KMS-11 (cell line): ENCODE measurements at regions not wholly inside any gene's neighbourhood (a gene's known extent, or its start where the extent isn't known, plus 50 kb on each side); places are given as distances from the start of the nearest gene placed in this dataset.

ENCODE experiments used
- H2AFZ ChIP-seq: fragments of 200-600 bp; sonication (generic); 2 replicates; pipeline ENCODE4 v1.6.1; 2016; ENCODE audit warnings: antibody characterized with exemption, mixed run types, low read depth
- H3K27ac ChIP-seq: fragments of 200-600 bp; sonication (generic); 2 replicates; pipeline ENCODE4 v1.6.1; 2016; ENCODE audit warnings: mild to moderate bottlenecking, mixed run types
- H3K27me3 ChIP-seq: fragments of 200-600 bp; sonication (generic); 2 replicates; pipeline ENCODE4 v1.6.1; 2017; ENCODE audit warnings: mild to moderate bottlenecking, low read depth, mixed run types, moderate library complexity; ENCODE audit not compliant: insufficient read depth
- H3K36me3 ChIP-seq: fragments of 200-600 bp; sonication (generic); 2 replicates; pipeline ENCODE4 v1.6.1; 2017; ENCODE audit warnings: mild to moderate bottlenecking, mixed run types; ENCODE audit not compliant: insufficient read depth
- H3K4me1 ChIP-seq: fragments of 200-600 bp; sonication (generic); 2 replicates; pipeline ENCODE4 v1.6.1; 2016; ENCODE audit warnings: mild to moderate bottlenecking, low read depth, mixed run types; ENCODE audit not compliant: poor library complexity, severe bottlenecking
- H3K4me2 ChIP-seq: fragments of 200-600 bp; sonication (generic); 2 replicates; pipeline ENCODE4 v1.7.0; 2016; ENCODE audit warnings: mild to moderate bottlenecking, mixed run types
- H3K4me3 ChIP-seq: fragments of 200-600 bp; sonication (generic); IDR thresholded peaks from 2 replicates; pipeline ENCODE4 v1.6.1; 2017; ENCODE audit warnings: low read depth, low read length, mixed read lengths; ENCODE audit not compliant: insufficient read depth
- H3K79me2 ChIP-seq: fragments of 200-600 bp; sonication (generic); 2 replicates; pipeline ENCODE4 v1.6.1; 2016; ENCODE audit warnings: low read depth, mixed run types; ENCODE audit not compliant: insufficient read depth
- H3K9ac ChIP-seq: fragments of 200-600 bp; sonication (generic); 2 replicates; pipeline ENCODE4 v1.6.1; 2016; ENCODE audit warnings: mild to moderate bottlenecking, mixed run types
- H4K20me1 ChIP-seq: fragments of 200-600 bp; sonication (generic); 2 replicates; pipeline ENCODE4 v1.6.1; 2016; ENCODE audit warnings: mild to moderate bottlenecking, mixed run types; ENCODE audit not compliant: insufficient read depth
- CTCF ChIP-seq: fragments of 200-600 bp; sonication (generic); conservative IDR thresholded peaks from 2 replicates; pipeline ENCODE4 v1.6.1; 2017; ENCODE audit warnings: low read depth, mild to moderate bottlenecking, antibody characterized with exemption, low read length, moderate library complexity, mixed read lengths

DNA sequence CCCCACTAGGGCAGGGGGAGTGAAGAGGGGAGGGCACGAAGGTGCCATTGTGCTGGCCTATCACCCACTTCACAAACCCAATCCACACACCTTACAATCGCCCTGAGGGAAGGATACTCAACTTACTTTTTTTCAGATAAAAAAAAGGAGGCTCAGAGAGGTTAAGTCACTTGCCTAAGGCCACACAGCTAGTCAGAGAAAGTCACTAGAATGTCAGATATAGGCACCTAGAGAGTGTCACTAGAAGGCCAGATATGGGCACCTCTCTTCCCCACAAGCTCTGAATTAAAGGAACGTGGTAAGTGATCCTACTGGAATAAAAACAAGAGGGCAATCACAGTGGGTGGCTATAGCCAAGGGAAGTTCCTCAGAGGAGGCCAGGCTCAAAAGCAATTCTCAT lies 204.5 kb upstream of the ASIC2 start:
- Histone ChIP-seq H3K36me3 (no peaks in the 10 kb centered on the region), H4K20me1 (no peaks in the 10 kb centered on the region), H3K4me1 (no peaks in the 10 kb centered on the region), H3K79me2 (no peaks in the 10 kb centered on the region), H2AFZ (no peak overlapping the region), H3K4me3 (no peak overlapping the region), H3K9ac (no peak overlapping the region), H3K4me2 (no peak overlapping the region), H3K27me3 (no peaks in the 10 kb centered on the region), H3K27ac (no peak overlapping the region)
- no peak for TF ChIP-seq CTCF

DNA sequence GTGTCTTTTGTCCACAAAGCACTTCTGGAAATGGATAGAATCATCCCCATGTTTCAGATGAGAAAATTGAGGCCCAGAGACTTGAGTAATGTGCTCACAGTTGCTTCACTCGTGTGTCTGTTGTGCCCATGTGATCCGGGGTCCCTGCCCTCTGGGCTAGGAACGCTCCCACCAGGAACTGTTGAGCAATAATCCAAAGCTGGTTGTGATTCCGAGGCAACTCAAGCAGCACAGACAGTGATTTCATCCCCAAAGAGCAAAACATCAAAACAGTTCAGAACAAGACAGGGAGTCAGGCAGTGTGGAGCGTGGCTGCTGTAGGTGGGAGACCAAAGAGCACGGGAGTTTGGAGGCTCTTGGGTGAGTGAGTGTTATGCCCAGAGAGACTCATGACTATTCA lies 205.0 kb upstream of the ASIC2 start:
- H3K36me3 ChIP-seq, result no peaks in the 10 kb centered on the region
- TF ChIP-seq CTCF, result no peak

DNA sequence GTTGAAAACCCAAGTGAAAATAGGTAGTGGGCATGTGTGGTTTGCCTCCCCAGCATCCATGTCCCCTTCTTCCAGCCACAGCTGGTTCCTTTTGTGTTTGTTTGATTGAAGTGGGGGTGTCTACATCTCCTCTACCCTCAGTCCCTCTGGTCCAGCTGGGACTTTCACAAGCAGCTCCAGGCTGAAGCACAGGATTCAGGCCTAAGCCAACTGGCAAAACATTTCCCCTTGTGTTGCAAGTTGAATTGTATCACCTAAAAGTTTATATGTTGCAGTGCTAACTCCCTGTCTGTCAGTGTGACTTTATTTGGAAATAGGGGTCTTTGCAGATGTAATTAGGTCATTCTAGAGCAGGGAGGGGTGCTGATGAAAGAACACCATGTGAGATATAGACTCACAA lies 205.9 kb upstream of the ASIC2 start:
- H3K36me3 ChIP-seq, result no peaks in the 10 kb centered on the region
- no peak overlapping the region for H2AFZ ChIP-seq
- no peaks in the 10 kb centered on the region for H4K20me1 ChIP-seq
- no peak overlapping the region for H3K4me3 ChIP-seq
- TF ChIP-seq CTCF, result no peak
- no peak overlapping the region for H3K4me2 ChIP-seq
- H3K4me1 ChIP-seq, result no peaks in the 10 kb centered on the region
- no peak overlapping the region for H3K9ac ChIP-seq
- no peaks in the 10 kb centered on the region for H3K27me3 ChIP-seq
- H3K27ac ChIP-seq, result no peak overlapping the region
- H3K79me2 ChIP-seq, result no peaks in the 10 kb centered on the region

More for the DNA sequence above, 205.0 kb upstream of the ASIC2 start:
- Histone ChIP-seq H3K9ac (no peak overlapping the region), H3K27me3 (no peaks in the 10 kb centered on the region), H4K20me1 (no peaks in the 10 kb centered on the region), H3K27ac (no peak overlapping the region), H3K4me1 (no peaks in the 10 kb centered on the region), H3K79me2 (no peaks in the 10 kb centered on the region), H3K4me3 (no peak overlapping the region), H2AFZ (no peak overlapping the region), H3K4me2 (no peak overlapping the region)

- no peaks in the 10 kb centered on the region for H3K27me3 ChIP-seq
- H3K4me2 ChIP-seq, result no peak overlapping the region
- no peaks in the 10 kb centered on the region for H3K79me2 ChIP-seq
- no peak for TF ChIP-seq CTCF
- no peak overlapping the region for H2AFZ ChIP-seq
- H3K9ac ChIP-seq, result no peak overlapping the region
- H4K20me1 ChIP-seq, result no peaks in the 10 kb centered on the region
- no peak overlapping the region for H3K4me3 ChIP-seq
- no peaks in the 10 kb centered on the region for H3K4me1 ChIP-seq
- H3K27ac ChIP-seq, result no peak overlapping the region
- H3K36me3 ChIP-seq, result no peaks in the 10 kb centered on the region
Observed at GRCh38 chr17:33500151-33500550, 207.1 kb upstream of the ASIC2 start.

- Histone ChIP-seq H3K4me3 (no peak overlapping the region), H3K4me1 (no peaks in the 10 kb centered on the region), H3K27me3 (no peaks in the 10 kb centered on the region), H3K36me3 (no peaks in the 10 kb centered on the region), H3K79me2 (no peaks in the 10 kb centered on the region), H2AFZ (no peak overlapping the region), H3K4me2 (no peak overlapping the region), H3K9ac (no peak overlapping the region), H4K20me1 (no peaks in the 10 kb centered on the region), H3K27ac (no peak overlapping the region)
- TF ChIP-seq CTCF, result no peak
Observed at GRCh38 chr17:33501185-33501584, 208.1 kb upstream of the ASIC2 start.
